Right hindlimb (tissue), 1 donor: ENCODE measurements at regions not wholly inside any gene's neighbourhood (a gene's known extent, or its start where the extent isn't known, plus 50 kb on each side); places are given as distances from the start of the nearest gene placed in this dataset.

Experiments
- DNase-seq: peaks from one replicate; pipeline ENCODE4 v3.0.0-alpha.2; 2018

DNA sequence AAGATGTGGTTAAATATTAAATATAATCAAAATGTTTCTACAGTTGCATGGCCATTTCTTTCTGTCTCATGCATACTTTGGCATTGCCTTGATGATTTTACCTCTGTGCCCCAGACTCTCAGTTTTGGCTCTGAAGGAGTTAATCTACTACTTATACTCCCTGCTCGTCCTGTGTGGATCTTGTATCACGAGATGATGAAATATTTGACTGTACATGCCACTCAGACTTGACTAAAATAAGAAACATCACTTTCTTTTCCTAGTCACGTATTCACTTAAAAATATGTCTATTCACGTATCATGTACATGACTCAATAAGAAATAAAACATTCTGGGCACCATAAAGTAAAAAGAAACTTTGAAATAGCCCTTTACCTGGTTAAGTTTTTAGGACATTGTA lies 397.7 kb downstream of the RFPL4B start:
- no peak for DNase-seq

DNA sequence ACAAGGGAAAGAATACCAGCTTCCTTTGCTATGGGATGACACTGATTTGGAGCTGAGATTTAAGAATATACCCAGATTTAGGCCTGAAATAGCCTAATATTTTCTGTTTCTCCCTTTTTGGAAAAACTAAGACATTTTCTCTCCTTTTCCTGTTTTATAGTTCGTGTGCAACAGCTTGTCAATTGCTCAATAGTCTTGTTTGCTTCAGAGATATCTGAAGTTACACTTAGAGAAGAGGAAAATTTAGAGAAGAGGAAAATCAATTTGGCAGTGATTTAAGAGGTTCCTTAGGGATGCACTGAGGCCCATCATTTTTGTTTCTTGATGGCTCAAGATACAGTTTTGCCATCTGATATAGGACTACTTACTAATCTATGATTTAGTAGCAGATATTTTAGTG lies 398.6 kb downstream of the RFPL4B start:
- DNase-seq = no peak

- DNase-seq = no peak
Observed at GRCh38 chr6:112749673-112750072, 402.5 kb downstream of the RFPL4B start.

DNA sequence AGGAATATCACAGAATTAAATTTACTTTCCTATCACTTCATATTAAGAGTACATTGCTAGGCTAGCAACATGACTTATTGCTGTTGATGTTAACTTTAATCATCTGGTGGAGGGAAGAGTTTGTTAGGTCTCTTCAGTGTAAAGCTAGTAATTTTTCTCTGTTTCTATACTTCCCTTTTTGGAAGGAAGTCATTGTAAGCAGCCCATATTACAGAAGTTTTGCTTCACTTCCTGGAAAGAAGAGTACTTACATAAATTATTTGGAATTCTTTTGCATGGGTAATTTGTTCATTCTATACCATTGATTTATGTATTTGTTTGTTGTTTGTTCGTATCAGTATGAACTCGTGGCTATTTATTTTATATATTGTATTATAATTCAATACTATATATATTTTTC lies 405.2 kb downstream of the RFPL4B start:
- no peak for DNase-seq

- DNase-seq = no peak
Observed at GRCh38 chr6:112752791-112753190, 405.7 kb downstream of the RFPL4B start.

DNA sequence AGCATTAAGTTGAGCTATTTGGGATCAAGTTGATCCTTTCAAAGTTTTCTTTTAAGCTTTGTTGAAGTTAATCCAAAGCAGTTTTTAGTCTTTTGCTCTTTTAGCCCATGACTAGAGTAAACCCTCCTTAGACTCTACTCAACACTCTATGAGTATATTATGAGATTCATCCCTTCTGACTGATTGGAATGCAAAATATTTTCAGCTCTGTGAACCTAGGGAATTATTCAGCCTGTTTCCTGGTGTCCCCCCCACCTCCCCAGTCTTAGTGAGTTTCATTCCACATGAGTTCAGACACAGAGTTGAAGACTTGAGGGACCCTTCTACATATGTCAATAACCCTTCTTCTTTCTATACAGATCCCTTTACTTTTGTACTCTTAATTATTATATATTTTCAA lies 413.7 kb downstream of the RFPL4B start:
- no peak for DNase-seq

DNA sequence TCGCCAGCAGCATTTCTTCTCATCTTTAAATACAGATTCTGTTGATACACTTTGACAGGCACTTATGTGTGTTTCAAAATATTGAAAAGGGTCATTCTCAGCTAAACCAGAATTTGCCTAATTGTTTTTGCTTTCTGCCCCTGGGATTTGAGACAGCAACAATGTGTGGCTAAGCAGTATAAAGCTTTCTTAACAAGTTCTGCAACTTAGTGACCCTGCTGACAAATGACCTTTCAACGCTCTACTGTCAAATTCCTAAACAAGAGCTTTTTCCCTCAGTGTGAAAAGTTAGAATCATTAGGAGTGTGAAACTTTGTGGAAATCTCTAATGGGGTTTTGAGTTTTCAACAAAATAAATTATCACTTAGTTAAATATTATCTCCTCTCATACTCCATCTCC lies 414.6 kb downstream of the RFPL4B start:
- DNase-seq = no peak

GRCh38 chr6:112764377-112764776 lies 417.2 kb downstream of the RFPL4B start:
- DNase-seq = no peak

DNA sequence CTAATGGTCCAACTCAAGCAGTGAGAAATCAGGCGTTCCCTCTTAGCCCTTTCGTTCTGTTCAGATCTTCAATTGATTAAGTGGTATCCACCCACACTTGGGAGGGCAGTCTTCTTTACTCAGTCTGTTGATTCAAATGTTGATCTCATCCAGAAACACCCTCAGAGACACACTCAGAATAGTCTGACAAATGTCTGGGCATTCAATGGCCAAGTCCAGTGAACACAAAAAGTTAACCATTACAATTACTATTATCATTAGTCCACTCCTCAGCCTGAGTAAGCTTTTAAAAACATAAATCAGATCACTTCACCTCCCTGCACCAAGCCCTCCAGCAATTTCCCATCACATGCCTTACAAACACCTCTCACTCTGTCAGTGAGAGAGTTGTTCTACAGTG lies 423.2 kb downstream of the RFPL4B start:
- DNase-seq = no peak

DNA sequence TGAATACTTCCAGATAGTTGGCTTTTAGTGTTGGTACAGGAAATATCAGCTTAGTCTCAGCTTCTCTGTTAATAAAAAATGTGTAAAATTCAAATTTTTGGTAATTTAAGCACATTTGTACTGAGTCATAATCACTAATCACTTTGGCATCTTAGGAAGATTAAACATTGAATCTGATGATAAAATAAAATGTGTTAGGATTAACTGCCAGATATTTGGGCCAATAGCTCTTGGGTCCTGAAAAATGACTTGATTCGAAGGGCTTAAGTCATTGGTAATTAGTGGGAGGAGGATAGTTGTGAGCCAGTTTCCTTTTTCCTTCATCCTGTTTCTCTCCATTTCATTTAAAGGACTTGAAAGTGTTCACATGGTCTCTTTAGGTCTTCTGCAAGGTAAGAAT lies 426.1 kb downstream of the RFPL4B start:
- no peak for DNase-seq

DNA sequence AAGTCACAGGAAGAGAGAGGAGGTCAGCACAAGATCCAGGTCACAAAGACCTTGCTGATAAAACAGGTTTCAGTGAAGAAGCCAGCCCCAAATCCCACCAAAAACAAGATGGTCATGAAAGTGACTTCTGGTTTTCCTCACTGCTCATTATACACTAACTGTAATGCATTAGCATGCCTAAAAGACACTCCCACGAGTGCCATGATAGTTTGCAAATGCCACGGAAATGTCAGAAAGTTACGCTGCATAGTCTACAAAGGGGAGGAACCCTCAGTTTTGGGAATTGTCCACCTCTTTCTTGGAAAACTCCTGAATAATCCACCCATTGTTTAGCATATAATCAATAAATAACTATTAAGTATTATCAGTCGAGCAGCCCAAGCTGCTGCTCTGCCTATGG lies 427.2 kb downstream of the RFPL4B start:
- DNase-seq = no peak

GRCh38 chr6:112780498-112781096 lies 433.5 kb downstream of the RFPL4B start:
- DNase-seq = peak; percentile 81

- peak; percentile 26 for DNase-seq
Observed at GRCh38 chr6:112781241-112781640, 434.1 kb downstream of the RFPL4B start.

DNA sequence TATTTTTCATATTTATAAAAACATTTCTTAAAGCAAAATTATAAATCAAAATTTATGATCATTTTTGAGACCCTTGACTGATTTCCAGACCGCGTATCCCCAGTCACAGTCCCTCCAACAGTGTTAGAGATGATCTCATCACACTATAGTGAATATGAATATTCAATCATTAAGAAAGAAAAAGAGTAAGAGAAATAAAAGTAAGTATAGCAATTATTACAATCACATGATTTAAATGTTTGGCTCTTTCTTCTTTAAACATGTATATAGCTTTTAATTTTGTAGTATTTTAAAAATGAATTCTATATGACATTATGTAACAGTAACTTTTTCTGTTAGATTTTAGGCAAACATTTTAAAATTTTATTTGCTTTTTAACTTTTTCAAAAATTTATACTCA lies 438.3 kb downstream of the RFPL4B start:
- no peak for DNase-seq

- DNase-seq = no peak
Observed at GRCh38 chr6:112786801-112787200, 439.7 kb downstream of the RFPL4B start.

GRCh38 chr6:112787371-112787770 lies 440.2 kb downstream of the RFPL4B start:
- DNase-seq = no peak

- DNase-seq = no peak
Observed at GRCh38 chr6:112795316-112795715, 448.2 kb downstream of the RFPL4B start.

DNA sequence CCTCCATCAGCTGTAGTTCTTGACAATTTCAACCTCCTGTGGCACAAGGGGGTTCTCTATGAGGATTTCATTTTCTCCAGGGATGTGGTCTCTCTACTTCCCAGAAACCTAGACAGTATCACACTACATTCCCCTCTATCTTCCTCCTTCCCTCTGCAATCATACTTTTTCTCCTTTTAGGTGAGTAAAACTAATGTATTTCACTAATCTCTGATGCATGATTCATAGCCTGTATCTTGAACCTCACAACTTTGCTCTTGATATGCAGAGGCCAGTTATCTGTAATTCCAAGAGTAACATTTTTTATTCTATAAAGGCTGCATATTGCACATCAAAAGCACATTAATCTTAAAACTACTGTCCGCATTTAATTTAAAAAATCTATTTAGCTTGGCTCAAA lies 449.6 kb downstream of the RFPL4B start:
- DNase-seq = no peak

- no peak for DNase-seq
Observed at GRCh38 chr6:112799889-112800288, 452.8 kb downstream of the RFPL4B start.

GRCh38 chr6:112800439-112800838 lies 453.3 kb downstream of the RFPL4B start:
- no peak for DNase-seq

DNA sequence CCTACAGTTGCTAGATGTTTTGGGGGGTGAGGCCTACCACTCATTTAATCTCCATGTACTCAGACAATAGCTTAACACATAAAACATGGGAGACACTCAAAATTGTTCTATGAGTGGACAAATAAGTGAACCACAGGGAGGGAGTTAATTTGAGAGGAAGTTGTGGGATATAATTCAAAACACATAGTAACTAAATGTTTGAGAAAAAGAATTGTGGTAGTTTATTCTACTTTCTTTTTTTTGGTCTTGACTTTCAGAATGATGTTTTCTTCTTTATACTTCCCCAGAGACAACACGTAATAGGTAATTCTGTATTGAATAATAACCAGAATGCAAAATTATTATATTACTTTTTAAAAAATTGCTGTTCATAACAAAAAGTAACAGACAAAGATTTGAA lies 453.8 kb downstream of the RFPL4B start:
- DNase-seq = no peak

GRCh38 chr6:112801468-112802080 lies 454.4 kb downstream of the RFPL4B start:
- no peak for DNase-seq

- DNase-seq = no peak
Observed at GRCh38 chr6:112802144-112802543, 455.0 kb downstream of the RFPL4B start.

GRCh38 chr6:112804638-112805330 lies 457.7 kb downstream of the RFPL4B start:
- DNase-seq = no peak
